Small intestine (tissue), 7 donors: ENCODE measurements at regions not wholly inside any gene's neighbourhood (a gene's known extent, or its start where the extent isn't known, plus 50 kb on each side); places are given as distances from the start of the nearest gene placed in this dataset.

ENCODE experiments used
- DNase-seq, 2 donors: peaks; one replicate each; pipeline versions ENCODE4 v3.0.0 to v3.0.0-alpha.2; 2013
- FAIRE-seq: peaks from 2 replicates; lab custom pipeline; 2012; peaks lifted over from hg19 to GRCh38; lab: Jason Lieb, UNC
- H3K27ac ChIP-seq, 3 donors: one replicate each; pipeline ENCODE4 v1.5.1; 2013; ENCODE audit warnings: low read length in 2 of 3, mild to moderate bottlenecking in 2 of 3, control low read depth in 1 of 3, inconsistent platforms in 1 of 3, low read depth in 1 of 3, moderate library complexity in 1 of 3
- H3K27me3 ChIP-seq, 3 donors: one replicate each; pipeline ENCODE4 v1.6.1; 2013; ENCODE audit warnings: low read length in 3 of 3, inconsistent platforms in 1 of 3; ENCODE audit not compliant: control insufficient read depth in 3 of 3, insufficient read depth in 3 of 3
- H3K36me3 ChIP-seq, 3 donors: one replicate each; pipeline ENCODE4 v1.6.1; 2013; ENCODE audit warnings: low read length in 3 of 3, inconsistent platforms in 1 of 3, low read depth in 1 of 3, mild to moderate bottlenecking in 1 of 3, moderate library complexity in 1 of 3; ENCODE audit not compliant: control insufficient read depth in 3 of 3, insufficient read depth in 2 of 3
- H3K4me1 ChIP-seq, 3 donors: one replicate each; pipeline ENCODE4 v1.6.1; 2013; ENCODE audit warnings: low read length in 2 of 3, inconsistent platforms in 1 of 3, low read depth in 1 of 3, mild to moderate bottlenecking in 1 of 3, moderate library complexity in 1 of 3; ENCODE audit not compliant: control insufficient read depth in 3 of 3, insufficient read depth in 2 of 3
- H3K4me3 ChIP-seq, 3 donors: one replicate each; pipeline ENCODE4 v1.5.1; 2013; ENCODE audit warnings: low read length in 3 of 3, control low read depth in 1 of 3, inconsistent platforms in 1 of 3, low read depth in 1 of 3, mild to moderate bottlenecking in 1 of 3, moderate library complexity in 1 of 3
- H3K9me3 ChIP-seq, 2 donors: one replicate each; pipeline ENCODE4 v1.6.1; 2013; ENCODE audit warnings: low read depth in 1 of 2, low read length in 1 of 2; ENCODE audit not compliant: control insufficient read depth in 2 of 2, insufficient read depth in 1 of 2
- WGBS, 3 donors: extraction: QIAGEN DNeasy Blood & Tissue Kit; methylation state at CpG; one replicate each; pipeline ENCODE4 v1.1.7; 2013; 5-methylcytosine and 5-hydroxymethylcytosine counted together
- donor health status: healthy with polysubstance abuse.
- donor health status: control.
- donor health status: control.
- donor health status: Bipolar disorder and iron deficiency.
- donor health status: healthy.

DNA sequence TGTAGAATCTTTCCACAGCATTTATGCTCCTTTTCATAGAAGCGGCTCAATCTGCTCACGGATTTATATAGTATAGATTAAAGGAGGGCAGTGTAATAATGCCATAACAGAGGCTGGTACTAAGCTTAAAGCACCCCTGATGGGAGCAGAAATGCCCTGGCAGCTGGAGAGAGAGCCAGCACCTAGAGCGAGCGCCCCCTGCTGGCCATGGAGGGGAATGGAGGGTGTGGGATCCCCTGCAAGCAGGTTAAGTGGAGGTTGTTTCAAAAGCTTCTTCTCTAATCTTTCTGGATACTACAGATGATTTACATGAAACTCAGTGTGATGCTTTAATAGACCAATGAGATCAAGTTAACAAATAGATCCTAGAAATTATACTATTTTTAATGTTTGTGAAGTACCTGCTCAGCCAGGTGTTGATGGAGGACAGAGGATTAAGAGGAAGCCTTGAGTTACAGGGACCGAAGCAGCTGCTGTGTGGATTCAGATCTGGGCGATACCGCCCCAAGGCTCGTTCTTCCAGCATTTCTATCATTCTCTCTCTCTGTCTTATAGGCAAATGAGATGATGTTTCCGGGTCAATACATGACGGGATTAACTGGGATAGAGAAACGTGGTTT, 1519.3 kb upstream of the TMEM132C start:
- FAIRE-seq = no peak
- H3K27ac ChIP-seq = no peak overlapping the region
- DNase-seq = peak; percentile 23 to 33
- H3K4me3 ChIP-seq = no peak overlapping the region
- no peaks in the 10 kb centered on the region for H3K9me3 ChIP-seq
- 52 to 57% (median 54%) methylated on average over 11 of the region's 11 CpGs for WGBS, 3 donors
- no peaks in the 10 kb centered on the region for H3K27me3 ChIP-seq
- no peaks in the 10 kb centered on the region for H3K36me3 ChIP-seq
- H3K4me1 ChIP-seq = no peaks in the 10 kb centered on the region

DNA sequence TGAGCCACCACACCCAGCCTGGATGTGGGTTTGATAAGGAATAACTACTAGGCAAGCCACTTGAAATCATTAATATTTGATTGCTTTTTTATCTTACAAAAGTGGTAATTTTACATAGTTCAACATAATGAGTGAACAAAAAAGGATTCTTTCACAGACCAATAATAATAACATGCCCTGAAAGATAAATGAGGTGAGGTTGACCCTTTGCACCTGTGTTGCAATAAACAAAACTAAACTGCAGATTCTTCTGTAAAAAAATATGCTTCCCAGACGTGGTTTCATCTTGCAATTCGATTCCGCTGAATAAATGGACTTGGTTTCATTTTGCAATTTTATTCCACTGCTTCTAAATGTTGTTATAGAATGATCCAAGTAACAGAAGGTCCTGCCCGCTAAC, 1514.9 kb upstream of the TMEM132C start:
- FAIRE-seq = no peak
- WGBS, 3 donors = 67 to 73% (median 71%) methylated on average over 4 of the region's 4 CpGs

DNA sequence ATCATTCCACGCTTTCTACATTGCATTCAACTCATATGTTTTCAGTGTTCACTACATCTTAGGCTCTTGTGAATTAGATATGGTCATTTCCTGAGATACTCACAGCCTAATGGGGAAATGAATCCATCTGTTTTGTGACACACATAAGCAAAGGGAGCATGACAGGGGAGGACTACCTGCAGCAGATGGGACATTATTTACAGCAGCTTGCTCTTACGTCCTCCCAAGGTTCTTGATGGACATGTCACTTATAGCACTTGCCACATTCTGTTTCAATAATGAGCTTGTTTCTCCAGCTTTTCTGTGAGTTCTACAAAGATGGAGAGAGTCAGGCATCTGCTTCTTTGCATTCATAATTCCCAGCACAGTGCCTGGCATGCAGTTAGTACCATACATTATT, 1509.6 kb upstream of the TMEM132C start:
- no peak for DNase-seq

More for the DNA sequence above, 1514.9 kb upstream of the TMEM132C start:
- Histone ChIP-seq H3K4me1 (no peaks in the 10 kb centered on the region), H3K27me3 (no peaks in the 10 kb centered on the region), H3K9me3 (no peaks in the 10 kb centered on the region), H3K4me3 (no peak overlapping the region), H3K27ac (no peak overlapping the region), H3K36me3 (no peaks in the 10 kb centered on the region)
- DNase-seq = no peak

DNA sequence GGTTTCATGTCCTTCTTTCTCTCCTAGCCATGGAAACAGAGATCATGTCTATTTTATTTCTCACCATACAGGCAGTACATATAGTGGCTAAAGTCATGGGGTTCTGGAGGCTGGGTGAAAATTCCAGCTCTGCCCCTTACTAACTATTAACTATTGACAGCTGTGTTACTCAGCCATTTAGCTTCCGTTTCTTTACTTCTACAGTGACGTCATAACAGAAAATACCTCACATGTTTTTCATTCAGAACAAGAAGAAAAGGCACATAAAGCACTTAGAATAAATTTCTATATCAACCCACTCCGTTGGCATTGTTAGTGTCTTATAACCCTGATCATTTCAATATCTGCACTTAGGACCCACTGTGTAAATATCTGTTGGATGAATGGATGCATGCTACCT, 1506.9 kb upstream of the TMEM132C start:
- Histone ChIP-seq H3K27me3 (no peaks in the 10 kb centered on the region), H3K36me3 (no peaks in the 10 kb centered on the region), H3K4me1 (no peaks in the 10 kb centered on the region), H3K4me3 (no peak overlapping the region), H3K27ac (no peak overlapping the region), H3K9me3 (peaks cover 0 to 16% of the 10 kb centered on the region in 2 donors)
- DNase-seq (no peak), FAIRE-seq (no peak)
- WGBS, 3 donors = 47 to 84% (median 68%) methylated on average over 3 of the region's 3 CpGs

More for the DNA sequence above, 1509.6 kb upstream of the TMEM132C start:
- Histone ChIP-seq H3K4me1 (no peaks in the 10 kb centered on the region), H3K36me3 (no peaks in the 10 kb centered on the region), H3K4me3 (no peak overlapping the region), H3K9me3 (no peaks in the 10 kb centered on the region), H3K27me3 (no peaks in the 10 kb centered on the region), H3K27ac (no peak overlapping the region)
- WGBS, 3 donors = 75 to 78% (median 76%) methylated on average over 2 of the region's 2 CpGs
- no peak for FAIRE-seq

DNA sequence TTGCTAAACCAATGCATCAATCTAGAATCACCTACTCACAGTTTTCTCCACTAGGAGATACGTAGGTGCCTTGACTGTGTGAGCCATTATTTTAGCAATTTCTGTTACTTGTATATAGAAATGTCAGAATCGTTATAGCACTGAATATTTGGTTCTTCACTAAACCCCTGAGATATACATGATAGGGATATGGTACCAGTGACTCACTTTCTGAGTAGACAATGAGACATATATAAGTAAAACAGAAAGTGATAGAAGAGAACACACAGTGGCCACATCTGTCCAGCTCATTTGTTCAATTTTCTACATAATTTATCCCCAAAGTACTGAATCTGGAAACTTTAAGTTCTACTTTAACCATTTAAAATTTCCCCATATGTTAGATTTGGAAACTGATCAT, 1505.5 kb upstream of the TMEM132C start:
- no peak overlapping the region for H3K27ac ChIP-seq

DNA sequence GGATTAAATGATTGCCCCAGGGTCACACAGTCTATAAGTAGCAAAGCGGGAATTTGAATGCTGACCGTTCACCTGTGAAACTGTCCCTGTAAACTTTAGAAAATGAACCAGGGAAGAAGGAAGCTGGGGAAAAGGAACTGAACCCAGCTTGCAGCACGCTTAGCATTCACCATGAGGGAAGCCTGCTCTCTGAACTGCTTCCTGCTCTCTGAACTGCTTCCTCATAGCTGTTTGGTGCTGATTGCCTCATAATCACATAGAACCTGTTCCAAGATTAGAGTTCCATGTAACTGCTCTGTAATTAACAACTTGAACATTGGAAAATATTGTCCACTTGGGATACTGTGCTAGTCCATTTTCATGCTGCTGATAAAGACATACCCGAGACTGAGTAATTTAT, 1504.8 kb upstream of the TMEM132C start:
- WGBS, 3 donors = 79 to 80% (median 80%) methylated on average over 4 of the region's 4 CpGs
- H3K27ac ChIP-seq = no peak overlapping the region
- no peaks in the 10 kb centered on the region for H3K27me3 ChIP-seq
- H3K4me3 ChIP-seq = no peak overlapping the region
- no peaks in the 10 kb centered on the region for H3K4me1 ChIP-seq
- DNase-seq = no peak
- peaks cover 1 to 24% of the 10 kb centered on the region in 2 donors for H3K9me3 ChIP-seq
- no peaks in the 10 kb centered on the region for H3K36me3 ChIP-seq
- FAIRE-seq = no peak

More for the DNA sequence above, 1505.5 kb upstream of the TMEM132C start:
- Histone ChIP-seq H3K9me3 (peaks cover 0 to 17% of the 10 kb centered on the region in 2 donors), H3K27me3 (no peaks in the 10 kb centered on the region), H3K4me1 (no peaks in the 10 kb centered on the region), H3K4me3 (no peak overlapping the region), H3K36me3 (no peaks in the 10 kb centered on the region)
- WGBS, 3 donors = 64 to 76% (median 74%) methylated on average over 2 of the region's 2 CpGs
- DNase-seq (no peak), FAIRE-seq (no peak)

DNA sequence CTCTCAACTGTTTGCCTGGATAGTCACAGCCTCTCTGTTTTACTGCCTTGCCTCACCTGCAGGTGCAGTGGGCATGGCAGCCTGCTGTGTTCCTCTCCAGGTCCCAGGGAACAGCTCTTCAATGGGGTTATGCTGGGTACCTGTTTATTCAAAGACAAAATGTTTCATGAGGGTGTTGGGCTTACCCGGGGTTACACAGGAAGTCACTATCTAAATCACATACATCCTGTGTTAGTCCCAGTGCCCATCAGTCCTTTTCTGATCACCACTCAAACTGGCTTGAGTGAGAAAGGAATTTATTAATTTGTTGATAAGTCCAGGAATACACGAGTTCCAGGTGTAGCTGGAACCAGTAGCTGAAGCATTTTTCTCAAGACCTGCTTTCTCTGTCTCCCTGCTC, 1503.6 kb upstream of the TMEM132C start:
- FAIRE-seq (no peak), DNase-seq (no peak)
- peaks cover 1 to 29% of the 10 kb centered on the region in 2 donors for H3K9me3 ChIP-seq
- H3K4me1 ChIP-seq = no peaks in the 10 kb centered on the region
- H3K4me3 ChIP-seq = no peak overlapping the region
- 70 to 73% (median 71%) methylated on average over 2 of the region's 2 CpGs for WGBS, 3 donors
- H3K27ac ChIP-seq = no peak overlapping the region
- no peaks in the 10 kb centered on the region for H3K27me3 ChIP-seq
- no peaks in the 10 kb centered on the region for H3K36me3 ChIP-seq

DNA sequence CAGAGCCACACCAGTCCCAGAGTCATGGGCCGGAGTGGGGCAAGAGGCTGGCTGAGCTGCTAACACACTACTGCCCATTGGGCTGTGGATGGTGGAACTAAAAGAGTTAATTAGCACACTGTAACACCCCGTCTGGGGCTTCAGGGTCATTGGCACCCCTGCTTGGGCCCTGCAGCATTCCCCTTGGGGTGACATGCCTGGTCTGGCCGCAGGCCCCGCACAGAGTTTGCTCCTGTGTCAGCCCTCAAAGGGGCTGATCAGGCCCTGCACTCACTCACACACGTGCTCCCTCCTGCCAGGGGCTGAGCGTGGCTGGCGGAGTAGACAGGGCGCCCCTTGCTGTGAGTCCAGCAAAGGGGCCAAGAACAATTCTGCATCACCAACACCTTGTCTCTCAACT, 1499.6 kb upstream of the TMEM132C start:
- H3K27me3 ChIP-seq = no peaks in the 10 kb centered on the region
- H3K4me3 ChIP-seq = no peak overlapping the region
- WGBS, 3 donors = 86 to 95% (median 90%) methylated on average over 8 of the region's 8 CpGs
- no peaks in the 10 kb centered on the region for H3K4me1 ChIP-seq
- no peak for DNase-seq
- FAIRE-seq = no peak
- peaks cover 1 to 29% of the 10 kb centered on the region in 2 donors for H3K9me3 ChIP-seq
- H3K36me3 ChIP-seq = no peaks in the 10 kb centered on the region
- H3K27ac ChIP-seq = no peak overlapping the region

DNA sequence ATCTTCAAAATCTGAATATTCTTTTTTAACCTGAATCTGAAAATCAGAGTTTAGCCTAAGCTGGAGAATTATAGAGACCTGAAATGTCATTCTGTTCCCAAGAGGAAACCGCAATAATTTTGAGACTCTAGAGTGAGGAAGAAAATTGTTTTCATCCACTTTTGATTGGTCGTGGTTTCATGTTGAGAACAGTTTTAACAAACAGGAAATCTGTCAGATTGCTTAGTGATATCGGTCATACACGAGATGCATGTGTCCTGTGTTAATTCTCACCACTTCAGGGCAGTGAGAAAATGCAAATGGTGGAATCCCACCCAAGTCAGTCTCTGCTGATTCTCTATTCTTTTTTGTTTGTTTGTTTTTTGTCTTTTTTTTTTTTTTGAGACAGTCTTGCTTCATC, 1498.5 kb upstream of the TMEM132C start:
- Histone ChIP-seq H3K27ac (no peak overlapping the region), H3K9me3 (peaks cover 1 to 22% of the 10 kb centered on the region in 2 donors), H3K4me1 (no peaks in the 10 kb centered on the region), H3K27me3 (no peaks in the 10 kb centered on the region), H3K4me3 (no peak overlapping the region), H3K36me3 (no peaks in the 10 kb centered on the region)
- WGBS, 3 donors = 59 to 64% (median 61%) methylated on average over 4 of the region's 4 CpGs
- peak in 1 of 2 donors; percentile 41 for DNase-seq
- no peak for FAIRE-seq
